Progenitor cell of endocrine pancreas (in vitro differentiated cells): ENCODE measurements at regions not wholly inside any gene's neighbourhood (a gene's known extent, or its start where the extent isn't known, plus 50 kb on each side); places are given as distances from the start of the nearest gene placed in this dataset.

Experiments used
- DNase-seq: peaks from one replicate; pipeline ENCODE4 v3.0.0; 2021; ENCODE audit warnings: low spot score; ENCODE audit not compliant: unreplicated experiment
- H3K27ac Mint-ChIP-seq: 2 replicates; pipeline ENCODE4 v1.8.0; 2021; ENCODE audit warnings: mild to moderate bottlenecking, moderate library complexity, mixed read lengths
- H3K27me3 Mint-ChIP-seq: 2 replicates; pipeline ENCODE4 v1.8.0; 2021; ENCODE audit warnings: mixed read lengths
- H3K36me3 Mint-ChIP-seq: 2 replicates; pipeline ENCODE4 v1.8.0; 2022; ENCODE audit warnings: mixed read lengths; ENCODE audit not compliant: insufficient read depth
- H3K4me1 Mint-ChIP-seq: 2 replicates; pipeline ENCODE4 v1.8.0; 2021; ENCODE audit warnings: low read depth, mixed read lengths
- H3K4me3 Mint-ChIP-seq: 2 replicates; pipeline ENCODE4 v1.8.0; 2021; ENCODE audit warnings: low read depth, mild to moderate bottlenecking, moderate library complexity, mixed read lengths
- H3K9me3 Mint-ChIP-seq: 2 replicates; pipeline ENCODE4 v1.8.0; 2021; ENCODE audit warnings: low read depth, mixed read lengths
- TF ChIP-seq, protein P1 (sequence below): fragments of 200-600 bp; sonication (generic); IDR thresholded peaks from one replicate; pipeline ENCODE4 v1.5.0; 2021; ENCODE audit warnings: antibody characterized with exemption, mild to moderate bottlenecking; ENCODE audit not compliant: unreplicated experiment

DNA sequence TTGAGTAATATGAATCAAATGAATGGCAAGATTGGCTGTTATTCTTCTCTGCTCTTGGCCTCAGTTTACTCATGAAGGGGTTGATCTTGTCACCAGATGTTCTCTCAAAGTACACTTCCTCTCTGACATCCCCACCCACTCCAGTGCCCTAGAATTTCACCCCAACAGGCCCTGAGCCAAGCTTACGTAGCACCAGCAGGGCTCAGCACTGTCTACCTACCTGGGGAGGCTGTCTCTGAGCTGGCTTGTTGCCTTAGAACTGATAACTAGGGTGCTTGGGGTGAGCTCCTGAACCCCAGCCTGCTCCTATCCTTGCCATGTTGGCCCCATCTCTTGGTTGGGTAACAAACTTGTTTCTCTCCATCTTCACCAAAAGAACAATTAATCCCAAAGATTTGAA lies 159.1 kb upstream of the USP24 start:
- Mint-ChIP-seq H3K27ac (no peak overlapping the region), H3K27me3 (peaks cover 12% of the 10 kb centered on the region), H3K9me3 (no peaks in the 10 kb centered on the region), H3K4me3 (no peak overlapping the region), H3K4me1 (no peaks in the 10 kb centered on the region), H3K36me3 (no peaks in the 10 kb centered on the region)
- DNase-seq = no peak
- TF ChIP-seq, protein P1, sequence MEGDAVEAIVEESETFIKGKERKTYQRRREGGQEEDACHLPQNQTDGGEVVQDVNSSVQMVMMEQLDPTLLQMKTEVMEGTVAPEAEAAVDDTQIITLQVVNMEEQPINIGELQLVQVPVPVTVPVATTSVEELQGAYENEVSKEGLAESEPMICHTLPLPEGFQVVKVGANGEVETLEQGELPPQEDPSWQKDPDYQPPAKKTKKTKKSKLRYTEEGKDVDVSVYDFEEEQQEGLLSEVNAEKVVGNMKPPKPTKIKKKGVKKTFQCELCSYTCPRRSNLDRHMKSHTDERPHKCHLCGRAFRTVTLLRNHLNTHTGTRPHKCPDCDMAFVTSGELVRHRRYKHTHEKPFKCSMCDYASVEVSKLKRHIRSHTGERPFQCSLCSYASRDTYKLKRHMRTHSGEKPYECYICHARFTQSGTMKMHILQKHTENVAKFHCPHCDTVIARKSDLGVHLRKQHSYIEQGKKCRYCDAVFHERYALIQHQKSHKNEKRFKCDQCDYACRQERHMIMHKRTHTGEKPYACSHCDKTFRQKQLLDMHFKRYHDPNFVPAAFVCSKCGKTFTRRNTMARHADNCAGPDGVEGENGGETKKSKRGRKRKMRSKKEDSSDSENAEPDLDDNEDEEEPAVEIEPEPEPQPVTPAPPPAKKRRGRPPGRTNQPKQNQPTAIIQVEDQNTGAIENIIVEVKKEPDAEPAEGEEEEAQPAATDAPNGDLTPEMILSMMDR = no peak

DNA sequence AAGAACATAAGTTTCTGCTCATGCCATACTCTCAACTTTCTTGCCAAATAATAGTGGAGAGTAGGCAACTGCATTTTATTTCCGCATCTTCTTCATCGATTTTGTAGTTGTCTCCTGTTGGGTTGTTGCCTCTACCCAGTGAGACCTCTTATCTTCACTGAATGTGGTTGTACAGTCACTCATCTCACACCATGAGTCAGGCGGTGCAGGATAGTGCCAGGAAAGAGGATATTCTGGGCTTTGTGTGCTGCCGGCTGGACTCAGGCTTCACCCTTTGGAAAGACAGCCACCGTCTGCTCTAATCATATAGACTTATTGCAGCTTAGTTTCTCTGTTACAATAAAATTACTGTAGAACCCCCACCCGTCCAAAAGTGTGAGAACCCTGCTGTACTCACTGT lies 154.3 kb upstream of the USP24 start:
- Mint-ChIP-seq H3K4me3 (no peak overlapping the region), H3K4me1 (no peaks in the 10 kb centered on the region), H3K9me3 (no peaks in the 10 kb centered on the region), H3K36me3 (no peaks in the 10 kb centered on the region), H3K27ac (no peak overlapping the region), H3K27me3 (peaks cover 8% of the 10 kb centered on the region)
- TF ChIP-seq, protein P1 = no peak
- DNase-seq = no peak

DNA sequence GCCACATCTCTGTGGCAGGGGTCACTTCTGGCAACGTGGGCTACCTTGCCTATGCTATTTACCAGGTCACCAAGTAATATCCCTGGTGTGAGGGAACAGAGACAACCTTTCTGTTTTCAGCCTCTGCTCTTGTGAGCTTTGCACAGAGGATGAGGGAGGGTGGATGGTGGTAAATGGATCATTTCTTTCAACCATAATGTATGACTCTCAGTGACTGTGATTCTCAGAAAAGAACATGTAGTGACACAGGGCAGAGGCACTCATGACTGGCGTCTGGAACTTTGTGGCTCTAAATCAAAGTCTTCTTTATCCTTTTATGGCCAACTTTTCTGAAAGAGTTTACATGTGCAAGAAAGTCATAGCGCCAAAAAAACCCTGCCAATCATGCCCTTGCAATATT lies 153.5 kb upstream of the USP24 start:
- no peak overlapping the region for H3K4me3 Mint-ChIP-seq
- no peak overlapping the region for H3K27ac Mint-ChIP-seq
- H3K27me3 Mint-ChIP-seq = peaks cover 8% of the 10 kb centered on the region
- no peaks in the 10 kb centered on the region for H3K36me3 Mint-ChIP-seq
- no peaks in the 10 kb centered on the region for H3K4me1 Mint-ChIP-seq
- H3K9me3 Mint-ChIP-seq = no peaks in the 10 kb centered on the region
- TF ChIP-seq, protein P1 = no peak
- no peak for DNase-seq

DNA sequence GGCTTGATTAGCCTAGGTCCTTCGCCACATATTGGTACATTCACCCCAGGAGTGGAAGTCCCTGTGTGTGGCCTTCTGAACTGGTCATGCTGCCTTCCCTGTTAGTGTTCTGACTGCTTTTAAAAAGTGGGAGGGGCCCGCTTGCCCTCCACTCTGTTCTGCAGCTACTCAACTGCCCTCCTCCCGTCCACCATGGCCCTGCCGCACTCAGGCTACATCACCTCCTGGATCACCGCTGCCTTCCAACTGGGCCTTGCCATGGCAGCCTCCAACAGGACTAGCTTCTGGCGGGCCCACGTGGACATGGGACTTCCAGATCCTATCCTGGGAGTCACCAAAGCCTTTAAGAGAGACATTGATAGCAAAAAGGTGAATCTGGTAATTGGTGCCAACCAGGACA lies 152.1 kb upstream of the USP24 start:
- no peaks in the 10 kb centered on the region for H3K36me3 Mint-ChIP-seq
- TF ChIP-seq, protein P1 = no peak
- H3K9me3 Mint-ChIP-seq = no peaks in the 10 kb centered on the region
- no peak for DNase-seq
- no peaks in the 10 kb centered on the region for H3K4me1 Mint-ChIP-seq
- H3K27me3 Mint-ChIP-seq = peaks cover 8% of the 10 kb centered on the region
- no peak overlapping the region for H3K27ac Mint-ChIP-seq
- no peak overlapping the region for H3K4me3 Mint-ChIP-seq

DNA sequence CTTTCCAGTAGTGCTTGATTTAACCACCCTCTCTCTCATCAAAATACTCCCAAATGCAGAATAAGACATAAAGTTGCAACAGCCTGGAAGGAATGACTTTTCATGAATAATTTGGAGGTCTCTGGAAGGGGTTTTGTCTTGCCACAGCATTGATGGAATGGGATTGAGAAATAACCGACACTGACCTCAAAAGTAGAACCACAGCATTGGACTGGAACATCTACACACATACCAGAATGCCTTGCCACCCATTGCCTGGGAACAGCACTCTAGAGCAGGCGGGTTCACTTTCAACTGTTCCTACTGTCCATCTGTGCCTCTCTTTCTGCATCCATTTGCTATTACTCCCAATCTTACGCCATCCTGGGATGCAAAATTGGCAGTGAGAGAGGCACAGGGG lies 149.1 kb upstream of the USP24 start:
- H3K9me3 Mint-ChIP-seq = no peaks in the 10 kb centered on the region
- H3K4me3 Mint-ChIP-seq = no peak overlapping the region
- TF ChIP-seq, protein P1 = no peak
- no peaks in the 10 kb centered on the region for H3K27me3 Mint-ChIP-seq
- no peaks in the 10 kb centered on the region for H3K36me3 Mint-ChIP-seq
- DNase-seq = no peak
- H3K4me1 Mint-ChIP-seq = no peaks in the 10 kb centered on the region
- no peak overlapping the region for H3K27ac Mint-ChIP-seq

DNA sequence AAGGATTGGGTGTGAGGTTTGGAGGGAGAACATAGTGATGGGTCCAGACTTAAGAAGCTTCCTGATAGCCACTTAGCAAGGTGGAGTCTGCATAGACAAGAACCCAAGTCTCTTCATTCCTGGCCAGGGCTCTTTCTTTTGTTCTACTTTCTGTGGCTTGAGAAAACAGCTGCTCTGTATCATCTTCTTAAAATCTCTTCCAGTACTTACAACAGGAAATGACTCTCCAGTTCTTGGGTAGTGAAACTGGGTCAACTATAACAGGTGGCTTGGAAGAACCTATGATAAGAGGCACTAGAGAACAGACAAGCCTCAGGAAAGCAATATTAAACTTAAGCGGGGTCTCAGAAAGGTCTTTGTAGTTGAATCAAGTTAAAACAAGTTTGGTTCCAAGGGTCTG lies 148.1 kb upstream of the USP24 start:
- H3K36me3 Mint-ChIP-seq = no peaks in the 10 kb centered on the region
- no peak for DNase-seq
- no peaks in the 10 kb centered on the region for H3K9me3 Mint-ChIP-seq
- H3K4me3 Mint-ChIP-seq = no peak overlapping the region
- H3K27ac Mint-ChIP-seq = no peak overlapping the region
- no peaks in the 10 kb centered on the region for H3K4me1 Mint-ChIP-seq
- TF ChIP-seq, protein P1 = no peak
- H3K27me3 Mint-ChIP-seq = no peaks in the 10 kb centered on the region
